IMR-90 (cell line): ENCODE measurements at regions not wholly inside any gene's neighbourhood (a gene's known extent, or its start where the extent isn't known, plus 50 kb on each side); places are given as distances from the start of the nearest gene placed in this dataset.

ENCODE experiments used
- ATAC-seq: fragments of 200-7000 bp; cut with Tn5 transposase; 2 replicates; pipeline ENCODE4 v1.9.1; 2020; ENCODE audit warnings: low read depth, mild to moderate bottlenecking, moderate library complexity
- BruUV-seq: library from RNA; stranded (reverse); fragments of 400-500 nt; replicated peaks from 2 replicates; lab custom pipeline; 2021; lab: Mats Ljungman, UMichigan
- CTCF ChIA-PET: fragments of 300-600 bp; formaldehyde crosslinking; extraction: SDS; loops from one replicate; lab custom pipeline; 2021; ENCODE audit warnings: antibody characterized with exemption; lab: Yijun Ruan, JAX
- POLR2A ChIA-PET: fragments of 300-600 bp; sonication (Branson Sonifier 250); formaldehyde crosslinking; loops from one replicate; lab custom pipeline; 2022; ENCODE audit warnings: antibody characterized with exemption; ENCODE audit not compliant: unreplicated experiment; lab: Charles Lee
- DNase-seq: peaks from one replicate; pipeline ENCODE4 v3.0.0; 2013
- H2AFZ ChIP-seq: replicated peaks from 2 replicates; pipeline ENCODE3; 2013; ENCODE audit warnings: low read length, mild to moderate bottlenecking; ENCODE audit not compliant: poor library complexity
- H2AK5ac ChIP-seq: 2 replicates; pipeline ENCODE4 v1.6.1; 2013; ENCODE audit warnings: low read depth, low read length, inconsistent platforms
- H2AK9ac ChIP-seq: replicated peaks from 2 replicates; pipeline ENCODE3; 2013; ENCODE audit warnings: mild to moderate bottlenecking, low read depth, low read length, moderate library complexity; ENCODE audit not compliant: poor library complexity
- H2BK120ac ChIP-seq: 2 replicates; pipeline ENCODE4 v1.6.1; 2013; ENCODE audit warnings: low read depth, low read length, inconsistent platforms
- H2BK15ac ChIP-seq: 3 replicates; pipeline ENCODE4 v1.6.1; 2013; ENCODE audit warnings: low read depth, low read length, inconsistent platforms
- H2BK20ac ChIP-seq: 2 replicates; pipeline ENCODE4 v1.6.1; 2013; ENCODE audit warnings: low read depth, mild to moderate bottlenecking, inconsistent platforms, low read length, moderate library complexity
- H2BK5ac ChIP-seq: 2 replicates; pipeline ENCODE4 v1.6.1; 2013; ENCODE audit warnings: mild to moderate bottlenecking, low read depth, low read length, inconsistent platforms; ENCODE audit not compliant: poor library complexity, severe bottlenecking
- H3K14ac ChIP-seq: replicated peaks from 2 replicates; pipeline ENCODE4 v1.6.1; 2013; ENCODE audit warnings: low read depth, low read length, inconsistent platforms
- H3K18ac ChIP-seq: 2 replicates; pipeline ENCODE4 v1.6.1; 2013; ENCODE audit warnings: low read depth, low read length, control low read depth
- H3K23ac ChIP-seq: 2 replicates; pipeline ENCODE4 v1.6.1; 2013; ENCODE audit warnings: low read depth, low read length, inconsistent platforms
- H3K27ac ChIP-seq: 2 replicates; pipeline ENCODE4 v1.5.1; 2013; ENCODE audit warnings: mild to moderate bottlenecking, control low read depth, low read length; ENCODE audit not compliant: insufficient read depth
- H3K27me3 ChIP-seq: 2 replicates; pipeline ENCODE4 v1.6.1; 2013; ENCODE audit warnings: low read length; ENCODE audit not compliant: control insufficient read depth, insufficient read depth
- H3K36me3 ChIP-seq: 2 replicates; pipeline ENCODE4 v1.6.1; 2013; ENCODE audit warnings: low read length, mixed read lengths; ENCODE audit not compliant: control insufficient read depth, insufficient read depth
- H3K4ac ChIP-seq: 2 replicates; pipeline ENCODE4 v1.6.1; 2013; ENCODE audit warnings: low read depth, low read length, inconsistent platforms
- H3K4me1 ChIP-seq: 2 replicates; pipeline ENCODE4 v1.6.1; 2013; ENCODE audit warnings: low read length, mixed read lengths; ENCODE audit not compliant: control insufficient read depth, insufficient read depth
- H3K4me2 ChIP-seq: 2 replicates; pipeline ENCODE4 v1.6.1; 2013; ENCODE audit warnings: low read depth, mild to moderate bottlenecking, control low read depth, low read length, moderate library complexity
- H3K4me3 ChIP-seq: 2 replicates; pipeline ENCODE4 v1.5.1; 2013; ENCODE audit warnings: low read depth, mild to moderate bottlenecking, control low read depth, low read length, moderate library complexity; ENCODE audit not compliant: insufficient read depth
- H3K56ac ChIP-seq: 2 replicates; pipeline ENCODE4 v1.6.1; 2013; ENCODE audit warnings: low read length, inconsistent platforms; ENCODE audit not compliant: insufficient read depth; ENCODE audit errors: extremely low read depth
- H3K79me1 ChIP-seq, 2 experiments: 2 replicates each; pipeline ENCODE4 v1.6.1; 2013; ENCODE audit warnings: low read length in 2 of 2, inconsistent platforms in 1 of 2, low read depth in 1 of 2
- H3K9ac ChIP-seq: 2 replicates; pipeline ENCODE4 v1.6.1; 2013; ENCODE audit warnings: low read depth, low read length, control low read depth
- H3K9me1 ChIP-seq: 2 replicates; pipeline ENCODE4 v1.6.1; 2013; ENCODE audit warnings: low read length, inconsistent platforms; ENCODE audit not compliant: insufficient read depth
- H3K9me3 ChIP-seq: 2 replicates; pipeline ENCODE4 v1.6.1; 2013; ENCODE audit warnings: low read length; ENCODE audit not compliant: control insufficient read depth, insufficient read depth
- H4K20me1 ChIP-seq: 2 replicates; pipeline ENCODE4 v1.6.1; 2013; ENCODE audit warnings: low read length, inconsistent platforms; ENCODE audit not compliant: insufficient read depth
- H4K5ac ChIP-seq: 2 replicates; pipeline ENCODE4 v1.6.1; 2013; ENCODE audit warnings: mild to moderate bottlenecking, low read depth, low read length, control low read depth
- H4K8ac ChIP-seq, 2 experiments: 2 replicates each; pipeline ENCODE4 v1.6.1; 2013; ENCODE audit warnings: low read depth in 2 of 2, low read length in 2 of 2, control low read depth in 1 of 2, inconsistent platforms in 1 of 2
- H4K91ac ChIP-seq: 2 replicates; pipeline ENCODE4 v1.6.1; 2013; ENCODE audit warnings: low read depth, low read length, inconsistent platforms; ENCODE audit not compliant: insufficient read depth
- CEBPB ChIP-seq: IDR thresholded peaks from 2 replicates; pipeline ENCODE4 v1.6.1; 2012; ENCODE audit warnings: low read depth, low read length, improper control_type of control experiment
- CHD1 ChIP-seq: IDR thresholded peaks from 2 replicates; pipeline ENCODE4 v1.6.1; 2012; ENCODE audit warnings: low read depth, low read length, improper control_type of control experiment
- FOS ChIP-seq: fragments of 150-350 bp; IDR thresholded peaks from 2 replicates; pipeline ENCODE4 v1.6.1; 2016; ENCODE audit warnings: low read depth, low read length
- MAFK ChIP-seq: IDR thresholded peaks from 2 replicates; pipeline ENCODE4 v1.6.1; 2012; ENCODE audit warnings: low read depth, low read length, improper control_type of control experiment
- MAZ ChIP-seq: IDR thresholded peaks from 2 replicates; pipeline ENCODE4 v1.6.1; 2012; ENCODE audit warnings: low read depth, mild to moderate bottlenecking, low read length, improper control_type of control experiment, moderate library complexity, borderline replicate concordance
- MXI1 ChIP-seq: IDR thresholded peaks from 2 replicates; pipeline ENCODE4 v1.6.1; 2012; ENCODE audit warnings: low read depth, mild to moderate bottlenecking, low read length, moderate library complexity, borderline replicate concordance
- NFE2L2 ChIP-seq: fragments of 150-350 bp; IDR thresholded peaks from 2 replicates; pipeline ENCODE4 v1.6.1; 2016; ENCODE audit warnings: low read depth, mild to moderate bottlenecking, low read length
- POLR2A ChIP-seq: IDR thresholded peaks from 2 replicates; pipeline ENCODE4 v1.6.1; 2012; ENCODE audit warnings: mild to moderate bottlenecking, low read depth, low read length
- RAD21 ChIP-seq: IDR thresholded peaks from 2 replicates; pipeline ENCODE4 v1.6.1; 2012; ENCODE audit warnings: low read length, improper control_type of control experiment
- RCOR1 ChIP-seq: IDR thresholded peaks from 2 replicates; pipeline ENCODE4 v1.6.1; 2012; ENCODE audit warnings: mild to moderate bottlenecking, low read length, improper control_type of control experiment; ENCODE audit not compliant: insufficient replicate concordance
- RFX5 ChIP-seq: IDR thresholded peaks from 2 replicates; pipeline ENCODE4 v1.8.0; 2012; ENCODE audit warnings: low read depth, mild to moderate bottlenecking, low read length, moderate library complexity
- WGBS, 2 experiments: methylation state at CpG; one replicate each; pipeline versions ENCODE4 v1.1.5 to v1.1.7; 2013; ENCODE audit warnings: missing lambda C conversion rate in 2 of 2; ENCODE audit not compliant: insufficient read length in 1 of 2; ENCODE audit errors: extremely low coverage in 2 of 2; 5-methylcytosine and 5-hydroxymethylcytosine counted together
- dilution Hi-C: fragments of 300-500 bp; cut with HindIII; formaldehyde crosslinking; loops from one replicate; pipeline ENCODE4 v1.14.3; 2018; ENCODE audit warnings: low sequenced_read_pairs; ENCODE audit not compliant: unreplicated experiment
- in situ Hi-C: fragments of 300-500 bp; cut with MboI; formaldehyde crosslinking; loops from 3 replicates; pipeline ENCODE4 v1.14.3; 2019; ENCODE audit warnings: low sequenced_read_pairs, inconsistent platforms, mixed read lengths
- intact Hi-C: fragments of 100-400 bp; cut with micrococcal nuclease; formaldehyde crosslinking; loops from 2 replicates; pipeline ENCODE4 v1.10.0; 2022
- TF ChIP-seq, protein P1 (sequence below): conservative IDR thresholded peaks from 2 replicates; pipeline ENCODE4 v1.5.1; 2012; ENCODE audit warnings: mild to moderate bottlenecking, low read depth, low read length, improper control_type of control experiment
- TF ChIP-seq, protein P2 (sequence below): fragments of 150-350 bp; IDR thresholded peaks from 2 replicates; pipeline ENCODE4 v1.6.1; 2017; ENCODE audit warnings: mild to moderate bottlenecking, antibody characterized with exemption, low read length, low read depth

DNA sequence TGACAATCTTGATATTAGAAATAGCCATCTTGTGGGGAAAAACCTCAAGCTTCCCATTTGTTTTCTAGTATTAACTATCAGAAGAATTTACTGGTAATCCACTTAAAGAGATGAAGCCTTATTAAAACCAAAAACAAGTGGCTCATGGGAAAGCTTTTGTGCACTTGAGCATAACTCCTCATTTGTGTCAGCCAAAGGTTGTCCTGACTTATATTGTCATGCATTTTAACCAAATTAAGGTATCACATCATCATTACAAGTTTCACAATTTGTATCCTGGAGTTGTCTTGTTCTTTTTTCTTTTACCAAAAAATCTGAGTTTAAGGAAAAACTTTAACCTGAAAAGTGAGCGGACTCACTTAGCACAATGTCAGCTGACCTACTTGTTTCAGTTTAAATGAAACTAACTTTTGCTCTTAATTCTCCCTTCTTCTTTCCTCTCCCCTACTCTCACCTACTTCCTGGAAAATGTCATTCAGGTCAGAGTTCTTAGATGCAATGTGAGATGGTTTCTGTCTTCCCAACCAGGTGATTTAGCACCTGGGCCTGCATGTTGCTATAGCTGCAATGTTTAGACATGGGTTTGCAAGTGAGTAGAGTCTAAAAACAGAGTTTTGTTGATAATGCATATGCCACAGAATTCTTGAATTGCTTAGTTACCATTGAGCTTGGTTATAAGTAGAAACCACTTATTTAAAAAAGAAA is 82.8 kb downstream of the TNFAIP3 start:
- no peaks in the 10 kb centered on the region for H4K20me1 ChIP-seq
- H3K79me1 ChIP-seq = no peaks in the 10 kb centered on the region
- CTCF ChIA-PET = no interaction called here
- H2AK9ac ChIP-seq = no peak overlapping the region
- H4K8ac ChIP-seq = no peak overlapping the region
- H3K27me3 ChIP-seq = peaks cover 23% of the 10 kb centered on the region
- POLR2A ChIA-PET = no interaction called here
- no peak overlapping the region for H4K5ac ChIP-seq
- no peak overlapping the region for H2AFZ ChIP-seq
- BruUV-seq = no TSS peak
- no CpG with 5 or more reads among the region's 1 CpG for WGBS, 2 experiments
- peaks cover 2% of the 10 kb centered on the region; the same call in 1 of the 2 replicates for H3K9me3 ChIP-seq
- no peak overlapping the region for H3K23ac ChIP-seq
- H2BK120ac ChIP-seq = no peak overlapping the region
- no peak overlapping the region for H2BK20ac ChIP-seq
- H3K4me3 ChIP-seq = no peak overlapping the region
- intact Hi-C loops = no loop called here
- in situ Hi-C loops = no loop called here
- H3K9ac ChIP-seq = no peak overlapping the region
- no peaks in the 10 kb centered on the region for H3K9me1 ChIP-seq
- no peak overlapping the region for H2BK15ac ChIP-seq
- H4K91ac ChIP-seq = no peak overlapping the region
- no peaks in the 10 kb centered on the region for H3K36me3 ChIP-seq
- no peak overlapping the region for H3K27ac ChIP-seq
- TF ChIP-seq MXI1 (no peak), NFE2L2 (no peak), RFX5 (no peak), CEBPB (no peak), POLR2A (no peak), MAZ (no peak), RCOR1 (no peak), MAFK (no peak), CHD1 (no peak), RAD21 (no peak), FOS (no peak)
- TF ChIP-seq, protein P1, sequence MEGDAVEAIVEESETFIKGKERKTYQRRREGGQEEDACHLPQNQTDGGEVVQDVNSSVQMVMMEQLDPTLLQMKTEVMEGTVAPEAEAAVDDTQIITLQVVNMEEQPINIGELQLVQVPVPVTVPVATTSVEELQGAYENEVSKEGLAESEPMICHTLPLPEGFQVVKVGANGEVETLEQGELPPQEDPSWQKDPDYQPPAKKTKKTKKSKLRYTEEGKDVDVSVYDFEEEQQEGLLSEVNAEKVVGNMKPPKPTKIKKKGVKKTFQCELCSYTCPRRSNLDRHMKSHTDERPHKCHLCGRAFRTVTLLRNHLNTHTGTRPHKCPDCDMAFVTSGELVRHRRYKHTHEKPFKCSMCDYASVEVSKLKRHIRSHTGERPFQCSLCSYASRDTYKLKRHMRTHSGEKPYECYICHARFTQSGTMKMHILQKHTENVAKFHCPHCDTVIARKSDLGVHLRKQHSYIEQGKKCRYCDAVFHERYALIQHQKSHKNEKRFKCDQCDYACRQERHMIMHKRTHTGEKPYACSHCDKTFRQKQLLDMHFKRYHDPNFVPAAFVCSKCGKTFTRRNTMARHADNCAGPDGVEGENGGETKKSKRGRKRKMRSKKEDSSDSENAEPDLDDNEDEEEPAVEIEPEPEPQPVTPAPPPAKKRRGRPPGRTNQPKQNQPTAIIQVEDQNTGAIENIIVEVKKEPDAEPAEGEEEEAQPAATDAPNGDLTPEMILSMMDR = no peak
- TF ChIP-seq, protein P2, sequence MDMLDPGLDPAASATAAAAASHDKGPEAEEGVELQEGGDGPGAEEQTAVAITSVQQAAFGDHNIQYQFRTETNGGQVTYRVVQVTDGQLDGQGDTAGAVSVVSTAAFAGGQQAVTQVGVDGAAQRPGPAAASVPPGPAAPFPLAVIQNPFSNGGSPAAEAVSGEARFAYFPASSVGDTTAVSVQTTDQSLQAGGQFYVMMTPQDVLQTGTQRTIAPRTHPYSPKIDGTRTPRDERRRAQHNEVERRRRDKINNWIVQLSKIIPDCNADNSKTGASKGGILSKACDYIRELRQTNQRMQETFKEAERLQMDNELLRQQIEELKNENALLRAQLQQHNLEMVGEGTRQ = no peak
- H3K14ac ChIP-seq = no peak overlapping the region
- no peaks in the 10 kb centered on the region for H3K4me1 ChIP-seq
- DNase-seq (no peak), ATAC-seq (no peak)
- H3K18ac ChIP-seq = no peak overlapping the region
- H2AK5ac ChIP-seq = no peak overlapping the region
- no peak overlapping the region for H2BK5ac ChIP-seq
- dilution Hi-C loops = no loop called here
- H3K4ac ChIP-seq = no peak overlapping the region
- H3K4me2 ChIP-seq = no peak overlapping the region
- no peak overlapping the region for H3K56ac ChIP-seq
